ENCODE measurements at regions not wholly inside any gene's neighbourhood (a gene's known extent, or its start where the extent isn't known, plus 50 kb on each side); places are given as distances from the start of the nearest gene placed in this dataset.

DNA sequence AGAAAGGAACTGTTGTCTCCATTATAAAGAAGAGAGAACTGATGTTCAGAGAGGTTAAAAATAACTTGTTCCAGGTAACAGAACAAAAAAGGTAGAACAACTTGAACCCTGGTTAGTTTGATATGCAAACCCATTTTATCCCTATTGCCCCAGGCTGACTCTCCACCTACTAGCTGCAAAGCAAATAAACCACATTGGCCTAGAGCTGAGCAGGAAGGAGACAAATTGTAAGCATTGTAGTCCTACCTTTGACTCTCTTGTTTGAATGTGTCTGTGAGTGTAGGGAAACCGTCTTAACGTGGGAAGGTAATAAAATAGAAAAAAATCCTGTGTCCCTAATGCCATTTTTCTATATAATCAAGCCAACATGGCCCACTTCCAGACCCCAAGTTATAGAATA, 126.4 kb downstream of the CCER1 start:
- ATAC-seq (no peak), DNase-seq (no peak)
- Histone ChIP-seq H3K4me1 (no peaks in the 10 kb centered on the region), H3K36me3 (ENCODE audit: insufficient read depth in 1 of 2, low read depth in 1 of 2) (no peaks in the 10 kb centered on the region), H3K27me3 (ENCODE audit: insufficient read depth in 3 of 3, low read length in 2 of 3) (no peaks in the 10 kb centered on the region), H3K4me3 (no peak overlapping the region), H3K27ac (no peak overlapping the region), H3K9me3 (no peaks in the 10 kb centered on the region)
- TF ChIP-seq, protein P1, sequence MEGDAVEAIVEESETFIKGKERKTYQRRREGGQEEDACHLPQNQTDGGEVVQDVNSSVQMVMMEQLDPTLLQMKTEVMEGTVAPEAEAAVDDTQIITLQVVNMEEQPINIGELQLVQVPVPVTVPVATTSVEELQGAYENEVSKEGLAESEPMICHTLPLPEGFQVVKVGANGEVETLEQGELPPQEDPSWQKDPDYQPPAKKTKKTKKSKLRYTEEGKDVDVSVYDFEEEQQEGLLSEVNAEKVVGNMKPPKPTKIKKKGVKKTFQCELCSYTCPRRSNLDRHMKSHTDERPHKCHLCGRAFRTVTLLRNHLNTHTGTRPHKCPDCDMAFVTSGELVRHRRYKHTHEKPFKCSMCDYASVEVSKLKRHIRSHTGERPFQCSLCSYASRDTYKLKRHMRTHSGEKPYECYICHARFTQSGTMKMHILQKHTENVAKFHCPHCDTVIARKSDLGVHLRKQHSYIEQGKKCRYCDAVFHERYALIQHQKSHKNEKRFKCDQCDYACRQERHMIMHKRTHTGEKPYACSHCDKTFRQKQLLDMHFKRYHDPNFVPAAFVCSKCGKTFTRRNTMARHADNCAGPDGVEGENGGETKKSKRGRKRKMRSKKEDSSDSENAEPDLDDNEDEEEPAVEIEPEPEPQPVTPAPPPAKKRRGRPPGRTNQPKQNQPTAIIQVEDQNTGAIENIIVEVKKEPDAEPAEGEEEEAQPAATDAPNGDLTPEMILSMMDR (IDR thresholded peaks at IDR 0.05) = no peak
- 48 to 91% (median 61%) methylated on average over 2 of the region's 2 CpGs for WGBS, 3 donors
- intact Hi-C loops (cut with DNase I) = no loop called here

DNA sequence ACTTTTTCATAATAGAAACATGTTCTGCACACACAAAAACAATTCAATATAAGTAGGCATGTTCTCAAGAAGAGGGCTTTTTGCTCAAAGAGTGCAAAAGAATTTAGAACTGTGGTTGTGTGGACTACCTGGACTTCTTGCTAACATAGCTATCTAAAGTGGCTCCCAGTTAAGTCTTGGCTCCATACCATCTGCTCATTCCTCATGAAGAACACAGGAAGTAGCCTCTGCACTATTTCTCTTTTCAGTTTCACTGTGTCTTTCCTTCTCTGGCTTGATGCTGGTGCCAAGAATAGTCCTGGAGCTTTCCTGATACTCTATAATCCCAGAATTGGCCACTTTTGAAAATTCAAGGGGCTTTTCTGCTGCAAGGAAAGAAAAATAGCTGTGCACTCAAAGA, 127.4 kb downstream of the CCER1 start:
- no peaks in the 10 kb centered on the region for H3K27me3 ChIP-seq (ENCODE audit: insufficient read depth in 3 of 3, low read length in 2 of 3)
- H3K4me1 ChIP-seq = no peaks in the 10 kb centered on the region
- no peak overlapping the region for H3K27ac ChIP-seq
- intact Hi-C loops (cut with DNase I) = no loop called here
- TF ChIP-seq, protein P1 (IDR thresholded peaks at IDR 0.05) = no peak
- ATAC-seq = no peak
- DNase-seq = no peak
- H3K4me3 ChIP-seq = no peak overlapping the region
- H3K9me3 ChIP-seq = no peaks in the 10 kb centered on the region
- H3K36me3 ChIP-seq (ENCODE audit: insufficient read depth in 1 of 2, low read depth in 1 of 2) = no peaks in the 10 kb centered on the region

DNA sequence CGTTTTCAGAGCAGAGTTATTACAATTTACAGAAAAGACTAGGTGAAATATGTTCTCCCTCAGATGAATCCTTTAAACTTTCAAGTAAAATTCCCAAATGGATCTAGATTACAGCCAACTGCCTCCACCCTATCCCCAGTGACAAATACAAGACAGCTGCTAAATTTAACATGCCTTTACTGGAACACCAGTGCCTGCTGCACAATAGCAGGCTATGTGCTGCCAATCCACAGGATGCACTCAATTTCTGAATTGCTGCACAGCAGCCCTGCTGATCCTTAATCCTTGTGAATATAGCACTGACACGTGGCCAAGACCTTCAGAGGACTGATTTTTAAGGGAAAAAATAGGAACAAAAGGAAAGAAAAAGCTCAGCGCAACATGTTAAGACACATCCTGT, 128.9 kb downstream of the CCER1 start:
- Histone ChIP-seq H3K4me1 (no peaks in the 10 kb centered on the region), H3K9me3 (no peaks in the 10 kb centered on the region), H3K4me3 (no peak overlapping the region), H3K27me3 (ENCODE audit: insufficient read depth in 3 of 3, low read length in 2 of 3) (no peaks in the 10 kb centered on the region), H3K36me3 (ENCODE audit: insufficient read depth in 1 of 2, low read depth in 1 of 2) (no peaks in the 10 kb centered on the region), H3K27ac (no peak overlapping the region)
- intact Hi-C loops (cut with DNase I) = no loop called here
- DNase-seq = no peak
- ATAC-seq = no peak
- TF ChIP-seq, protein P1 (IDR thresholded peaks at IDR 0.05) = no peak
- 37 to 43% (median 41%) methylated on average over 3 of the region's 3 CpGs for WGBS, 3 donors

DNA sequence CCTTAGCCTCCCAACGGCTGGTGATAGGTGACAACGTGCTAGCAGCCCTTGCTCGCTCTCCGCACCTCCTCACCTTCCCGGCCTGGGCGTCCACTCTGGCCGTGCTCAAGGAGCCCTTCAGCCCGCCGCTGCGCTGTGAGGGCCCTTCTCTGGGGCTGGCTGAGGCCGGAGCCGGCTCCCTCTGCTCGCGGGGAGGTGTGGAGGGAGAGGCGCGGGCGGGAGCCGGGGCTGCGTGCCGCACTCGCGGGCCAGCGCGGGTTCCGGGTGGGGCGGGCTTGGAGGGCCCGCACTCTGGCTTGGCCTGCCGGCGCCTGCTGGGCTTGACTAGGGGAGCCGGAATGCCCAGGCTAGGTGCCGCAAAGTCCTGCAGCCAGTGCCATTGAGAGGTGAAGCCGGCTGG, 131.1 kb downstream of the CCER1 start:
- intact Hi-C loops (cut with DNase I) = no loop called here
- TF ChIP-seq, protein P1 (IDR thresholded peaks at IDR 0.05) = no peak
- Histone ChIP-seq H3K27ac (no peak overlapping the region), H3K27me3 (ENCODE audit: insufficient read depth in 3 of 3, low read length in 2 of 3) (no peaks in the 10 kb centered on the region), H3K9me3 (no peaks in the 10 kb centered on the region), H3K4me1 (no peaks in the 10 kb centered on the region), H3K4me3 (no peak overlapping the region), H3K36me3 (ENCODE audit: insufficient read depth in 1 of 2, low read depth in 1 of 2) (no peaks in the 10 kb centered on the region)
- ATAC-seq (no peak), DNase-seq (peak; percentile 13 to 32)
- WGBS, 3 donors = 94 to 99% (median 97%) methylated on average over 32 of the region's 32 CpGs

DNA sequence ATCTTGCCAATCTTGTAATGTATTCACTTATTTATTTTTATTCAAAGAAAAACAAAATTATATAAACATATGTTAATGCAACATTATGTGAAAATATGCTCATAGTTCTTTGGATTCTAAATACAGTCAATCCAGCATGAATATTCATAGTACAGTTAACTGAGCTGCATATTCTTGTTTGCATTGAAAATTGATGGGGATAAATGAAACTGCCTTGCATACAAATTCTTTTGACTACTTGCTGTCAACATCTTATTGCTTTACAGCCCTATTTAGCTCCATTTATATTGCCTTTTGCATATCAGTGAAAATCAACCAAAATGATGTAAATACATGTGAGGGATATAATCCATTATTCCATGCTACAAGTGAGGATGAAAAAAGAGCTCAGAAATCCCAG, 135.3 kb downstream of the CCER1 start:
- Histone ChIP-seq H3K4me1 (no peaks in the 10 kb centered on the region), H3K27ac (no peak overlapping the region), H3K36me3 (ENCODE audit: insufficient read depth in 1 of 2, low read depth in 1 of 2) (no peaks in the 10 kb centered on the region), H3K4me3 (no peak overlapping the region), H3K9me3 (no peaks in the 10 kb centered on the region), H3K27me3 (ENCODE audit: insufficient read depth in 3 of 3, low read length in 2 of 3) (no peaks in the 10 kb centered on the region)
- DNase-seq (no peak), ATAC-seq (no peak)
- intact Hi-C loops (cut with DNase I) = no loop called here
- TF ChIP-seq, protein P1 (IDR thresholded peaks at IDR 0.05) = no peak

All from psoas muscle (tissue), 7 donors.